Bronchial epithelial cell (primary cell): ENCODE measurements at regions not wholly inside any gene's neighbourhood (a gene's known extent, or its start where the extent isn't known, plus 50 kb on each side); places are given as distances from the start of the nearest gene placed in this dataset.

Experiments
- DNase-seq: peaks from one replicate; pipeline ENCODE4 v3.0.0-alpha.2; 2010; ENCODE audit warnings: low read depth
- FAIRE-seq: peaks from 2 replicates; lab custom pipeline; 2011; peaks lifted over from hg19 to GRCh38; lab: Jason Lieb, UNC
- H3K27me3 ChIP-seq: 2 replicates; pipeline ENCODE4 v1.5.1; 2011; ENCODE audit warnings: low read length; ENCODE audit not compliant: control insufficient read depth, insufficient read depth
- H3K36me3 ChIP-seq: 2 replicates; pipeline ENCODE4 v1.5.1; 2011; ENCODE audit warnings: low read length; ENCODE audit not compliant: control insufficient read depth, insufficient read depth
- H3K4me3 ChIP-seq: 2 replicates; pipeline ENCODE4 v1.5.1; 2011; ENCODE audit warnings: mild to moderate bottlenecking, low read depth, low read length, control low read depth
- TF ChIP-seq, protein P1 (sequence below): IDR thresholded peaks from 2 replicates; pipeline ENCODE4 v1.5.1; 2011; ENCODE audit warnings: mild to moderate bottlenecking, moderate library complexity, low read length, control low read depth, inconsistent platforms; ENCODE audit not compliant: insufficient read depth, severe bottlenecking

DNA sequence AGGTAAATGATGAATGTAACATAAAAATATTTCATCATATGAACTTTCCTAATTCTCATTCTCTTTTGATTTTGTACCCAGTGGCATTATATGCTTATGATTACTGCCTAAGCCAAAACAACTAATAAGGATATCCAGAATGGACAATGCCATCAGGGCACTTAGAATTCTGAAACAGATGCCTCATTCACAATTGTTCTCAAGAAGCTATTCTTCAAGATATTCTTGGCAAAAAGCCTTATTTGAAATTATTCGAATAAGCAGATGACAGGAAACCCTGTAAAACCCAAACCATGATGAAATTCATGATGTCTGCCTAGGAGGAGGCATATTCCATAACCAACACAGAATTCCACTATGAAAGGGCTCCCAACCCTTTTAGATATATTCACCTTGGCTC lies 353.2 kb upstream of the TRIB2 start:
- Histone ChIP-seq H3K27me3 (no peaks in the 10 kb centered on the region), H3K4me3 (no peak overlapping the region), H3K36me3 (no peaks in the 10 kb centered on the region)
- FAIRE-seq (no peak), DNase-seq (no peak)
- TF ChIP-seq, protein P1, sequence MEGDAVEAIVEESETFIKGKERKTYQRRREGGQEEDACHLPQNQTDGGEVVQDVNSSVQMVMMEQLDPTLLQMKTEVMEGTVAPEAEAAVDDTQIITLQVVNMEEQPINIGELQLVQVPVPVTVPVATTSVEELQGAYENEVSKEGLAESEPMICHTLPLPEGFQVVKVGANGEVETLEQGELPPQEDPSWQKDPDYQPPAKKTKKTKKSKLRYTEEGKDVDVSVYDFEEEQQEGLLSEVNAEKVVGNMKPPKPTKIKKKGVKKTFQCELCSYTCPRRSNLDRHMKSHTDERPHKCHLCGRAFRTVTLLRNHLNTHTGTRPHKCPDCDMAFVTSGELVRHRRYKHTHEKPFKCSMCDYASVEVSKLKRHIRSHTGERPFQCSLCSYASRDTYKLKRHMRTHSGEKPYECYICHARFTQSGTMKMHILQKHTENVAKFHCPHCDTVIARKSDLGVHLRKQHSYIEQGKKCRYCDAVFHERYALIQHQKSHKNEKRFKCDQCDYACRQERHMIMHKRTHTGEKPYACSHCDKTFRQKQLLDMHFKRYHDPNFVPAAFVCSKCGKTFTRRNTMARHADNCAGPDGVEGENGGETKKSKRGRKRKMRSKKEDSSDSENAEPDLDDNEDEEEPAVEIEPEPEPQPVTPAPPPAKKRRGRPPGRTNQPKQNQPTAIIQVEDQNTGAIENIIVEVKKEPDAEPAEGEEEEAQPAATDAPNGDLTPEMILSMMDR, result no peak

DNA sequence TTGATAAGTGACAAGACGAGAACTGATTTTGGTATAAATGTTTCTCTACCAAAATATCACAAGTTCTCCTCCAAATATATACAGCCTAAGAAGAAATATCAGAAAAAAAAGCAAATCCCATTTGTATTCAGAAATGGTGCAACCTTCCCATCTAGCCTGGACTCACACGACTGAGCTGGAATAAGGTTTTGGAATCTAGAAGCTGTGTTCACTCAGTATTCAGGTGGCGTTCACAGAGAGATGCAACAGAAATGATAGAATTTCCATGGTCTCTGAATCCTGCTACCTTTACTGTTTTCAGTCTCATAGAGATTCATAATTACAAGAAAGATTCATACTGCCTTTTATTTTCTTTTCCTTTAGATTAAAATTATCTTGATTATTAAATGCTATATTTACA lies 347.2 kb upstream of the TRIB2 start:
- H3K27me3 ChIP-seq, result no peaks in the 10 kb centered on the region
- FAIRE-seq (no peak), DNase-seq (no peak)
- TF ChIP-seq, protein P1, result no peak
- no peaks in the 10 kb centered on the region for H3K36me3 ChIP-seq
- H3K4me3 ChIP-seq, result no peak overlapping the region

DNA sequence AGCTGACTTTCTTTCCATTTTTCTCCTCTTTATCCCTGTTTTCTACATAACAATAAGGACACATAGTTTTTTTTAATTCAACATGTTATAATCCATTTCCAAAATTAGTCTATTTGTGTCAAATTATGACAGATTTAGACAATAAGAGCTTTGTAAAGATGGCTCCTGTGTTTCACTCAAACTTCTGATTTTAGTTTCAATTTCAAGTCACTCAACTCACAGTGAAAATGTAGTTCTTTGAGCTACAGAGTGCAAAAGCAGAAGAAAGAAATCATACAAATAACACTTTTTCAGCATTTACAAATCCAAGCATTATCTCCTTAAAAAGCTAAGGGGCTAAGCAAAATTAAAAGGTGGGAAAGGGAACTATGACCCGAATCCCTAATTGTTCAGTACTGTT lies 340.7 kb upstream of the TRIB2 start:
- Histone ChIP-seq H3K36me3 (no peaks in the 10 kb centered on the region), H3K27me3 (no peaks in the 10 kb centered on the region), H3K4me3 (no peak overlapping the region)
- no peak for FAIRE-seq
- DNase-seq, result no peak
- TF ChIP-seq, protein P1, result no peak

DNA sequence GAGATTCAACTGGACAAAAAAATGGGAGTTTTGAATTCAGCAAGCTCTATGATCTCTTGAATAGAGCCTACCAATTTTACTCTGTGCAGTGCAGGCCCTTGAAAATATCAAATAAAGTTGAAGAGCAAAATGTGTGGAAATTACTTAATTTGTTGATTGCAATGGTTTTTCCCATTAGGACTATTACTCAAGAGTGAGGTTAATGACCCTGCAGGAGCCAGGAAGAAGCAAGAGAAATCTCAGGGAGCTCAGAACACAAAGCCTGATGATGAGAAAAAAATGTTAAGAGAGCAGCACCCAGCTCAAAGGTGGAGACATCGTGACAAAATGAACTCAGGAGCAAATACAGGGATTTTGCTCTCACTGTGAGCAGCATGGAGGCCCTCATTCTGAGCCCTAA lies 337.6 kb upstream of the TRIB2 start:
- FAIRE-seq (no peak), DNase-seq (no peak)
- TF ChIP-seq, protein P1, result no peak
- no peak overlapping the region for H3K4me3 ChIP-seq
- H3K36me3 ChIP-seq, result no peaks in the 10 kb centered on the region
- H3K27me3 ChIP-seq, result no peaks in the 10 kb centered on the region

DNA sequence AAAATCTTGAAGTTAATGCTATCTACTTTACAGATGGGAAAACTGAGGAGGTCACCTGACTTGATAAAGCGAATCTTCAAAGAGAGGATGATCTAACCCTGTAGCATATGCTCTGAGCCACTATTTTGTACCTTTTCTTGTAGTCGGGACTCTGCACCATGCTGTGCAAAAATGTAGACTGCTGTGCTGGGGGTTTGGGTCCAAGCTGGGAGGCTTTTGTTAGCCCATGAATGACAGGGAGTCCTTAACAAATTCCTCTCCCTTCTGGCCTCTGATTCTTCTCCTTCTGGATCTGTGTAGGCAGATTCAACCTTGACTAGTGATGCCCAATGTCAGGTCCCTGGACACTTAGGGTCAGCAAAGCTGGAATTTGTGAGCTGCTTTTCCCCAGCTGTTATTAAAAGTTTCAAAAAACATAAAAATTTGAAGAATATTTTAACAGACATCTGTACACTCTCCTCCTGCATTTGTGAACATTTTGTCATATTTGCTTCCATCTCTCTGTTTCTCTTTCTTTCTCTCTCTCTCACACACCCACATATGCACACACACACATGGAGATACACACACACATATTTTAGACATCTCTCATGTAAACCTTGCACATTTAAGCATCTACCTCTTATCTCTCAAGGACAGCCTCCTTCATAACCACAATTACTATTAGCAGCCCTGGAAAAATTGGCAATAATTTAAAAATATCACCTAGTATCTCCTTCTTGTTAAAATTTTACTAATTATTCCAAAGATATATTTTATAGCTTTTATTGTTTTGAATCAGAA lies 335.0 kb upstream of the TRIB2 start:
- FAIRE-seq, result no peak
- H3K27me3 ChIP-seq, result no peaks in the 10 kb centered on the region
- DNase-seq, result no peak
- TF ChIP-seq, protein P1, result no peak
- H3K4me3 ChIP-seq, result no peak overlapping the region
- no peaks in the 10 kb centered on the region for H3K36me3 ChIP-seq

DNA sequence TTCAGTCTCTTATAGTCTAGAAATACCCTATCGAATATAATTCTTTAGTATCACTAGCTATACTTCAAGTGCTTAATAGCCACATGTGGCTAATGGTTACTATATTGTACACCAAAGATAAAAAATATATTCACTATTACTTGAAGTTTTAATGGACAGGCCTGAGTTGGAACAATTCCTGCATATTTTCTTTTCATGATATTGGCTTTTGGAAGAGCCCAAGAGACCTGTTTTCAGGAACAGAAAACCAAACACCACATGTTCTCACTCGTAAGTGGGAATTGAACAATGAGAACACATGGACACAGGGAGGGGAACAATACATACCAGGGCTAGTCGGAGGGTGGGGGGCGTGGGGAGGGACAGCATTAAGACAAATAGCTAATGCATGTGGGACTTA lies 334.4 kb upstream of the TRIB2 start:
- Histone ChIP-seq H3K36me3 (no peaks in the 10 kb centered on the region), H3K27me3 (no peaks in the 10 kb centered on the region), H3K4me3 (no peak overlapping the region)
- FAIRE-seq (no peak), DNase-seq (no peak)
- TF ChIP-seq, protein P1, result no peak
